ENCODE measurements at regions not wholly inside any gene's neighbourhood (a gene's known extent, or its start where the extent isn't known, plus 50 kb on each side); places are given as distances from the start of the nearest gene placed in this dataset.
"Not testable (repeated sequence)": the region's sequence is repeated elsewhere in the genome, so short reads cannot be mapped to it uniquely, and the experiment has no call there.

GRCh38 chr7:51409934-51410333 lies 93.3 kb upstream of the COBL start:
- H3K23me2 ChIP-seq (ENCODE audit: low read depth, low read length); H2BK5ac ChIP-seq (ENCODE audit: low read depth, low read length); H3K4me2 ChIP-seq (ENCODE audit: insufficient read depth in 1 of 2, low read depth in 2 of 2, low read length in 2 of 2); H3K18ac ChIP-seq (ENCODE audit: extremely low read depth, low read length); H3K36me3 ChIP-seq (ENCODE audit: control insufficient read depth in 2 of 4, insufficient read depth in 4 of 4, low read length in 3 of 4); H3K27ac ChIP-seq (ENCODE audit: low read depth, low read length); H3K9ac ChIP-seq (replicated peaks in 1 of 4; ENCODE audit: extremely low read depth in 1 of 4, low read depth in 3 of 4, low read length in 3 of 4); H3K23ac ChIP-seq (ENCODE audit: insufficient read length); H4K8ac ChIP-seq (ENCODE audit: extremely low read depth, insufficient read depth, low read length); H4K91ac ChIP-seq (replicated peaks; ENCODE audit: insufficient read length, low read length); H3K27me3 ChIP-seq (replicated peaks in 1 of 4; ENCODE audit: control insufficient read depth in 3 of 4, extremely low read depth in 1 of 4, insufficient read depth in 3 of 4, low read length in 3 of 4); H4K20me1 ChIP-seq (replicated peaks in 1 of 2; ENCODE audit: control insufficient read depth in 1 of 2, insufficient read depth in 2 of 2, low read length in 2 of 2); H2BK15ac ChIP-seq (ENCODE audit: low read length); H3K79me2 ChIP-seq (ENCODE audit: control insufficient read depth in 1 of 2, insufficient read depth in 2 of 2, low read length in 2 of 2); CTCF ChIA-PET (ENCODE audit: partially characterized antibody); H3K9me3 ChIP-seq (ENCODE audit: insufficient read depth in 2 of 2, low read depth in 1 of 2, low read length in 1 of 2); H2AFZ ChIP-seq (ENCODE audit: low read length); H3K4me3 ChIP-seq (ENCODE audit: extremely low read depth in 1 of 4, insufficient read depth in 2 of 4, low read depth in 3 of 4, low read length in 4 of 4); H3K14ac ChIP-seq (ENCODE audit: insufficient read length); H3K4me1 ChIP-seq (replicated peaks in 1 of 4; ENCODE audit: control insufficient read depth in 3 of 4, insufficient read depth in 4 of 4, low read length in 3 of 4); H3K4ac ChIP-seq (replicated peaks; ENCODE audit: insufficient read length, low read depth, low read length); H2BK12ac ChIP-seq (ENCODE audit: low read depth, low read length); H3K56ac ChIP-seq (replicated peaks; ENCODE audit: insufficient read length, low read depth, low read length); DNase-seq (ENCODE audit: low read depth in 1 of 2, low spot score in 2 of 2); H2BK20ac ChIP-seq (ENCODE audit: low read length); H3K79me1 ChIP-seq (ENCODE audit: low read depth, low read length); H2AK5ac ChIP-seq (ENCODE audit: low read depth, low read length); H2BK120ac ChIP-seq (replicated peaks; ENCODE audit: low read depth, low read length); H4K5ac ChIP-seq (ENCODE audit: insufficient read length, low read depth, low read length); FAIRE-seq: not testable (repeated sequence)
- POLR2A ChIA-PET (ENCODE audit: partially characterized antibody): interaction anchor here (0.7 kb wide), 1 partner anchor 1300 kb away, joined by 3 read pairs; no protein-coding TSS in a partner anchor
- WGBS, 2 experiments (ENCODE audit: extremely low coverage in 1 of 2, insufficient coverage in 1 of 2, insufficient read length in 1 of 2, insufficient replicate concordance in 2 of 2, low coverage in 1 of 2, low lambda C conversion rate in 2 of 2, missing lambda C conversion rate in 1 of 2): no CpG with 5 or more reads among the region's 3 CpGs

- not testable (repeated sequence) for H4K5ac ChIP-seq (ENCODE audit: insufficient read length, low read depth, low read length)
Observed at GRCh38 chr7:51397608-51398007, 81.0 kb upstream of the COBL start.

More at GRCh38 chr7:51397608-51398007, 81.0 kb upstream of the COBL start:
- H3K23ac ChIP-seq (ENCODE audit: insufficient read length); H2BK12ac ChIP-seq (ENCODE audit: low read depth, low read length); H2BK15ac ChIP-seq (ENCODE audit: low read length); H2BK5ac ChIP-seq (ENCODE audit: low read depth, low read length); POLR2A ChIA-PET (ENCODE audit: partially characterized antibody); H2AK5ac ChIP-seq (ENCODE audit: low read depth, low read length); DNase-seq (ENCODE audit: low read depth in 1 of 2, low spot score in 2 of 2); H4K8ac ChIP-seq (ENCODE audit: extremely low read depth, insufficient read depth, low read length); H3K79me1 ChIP-seq (ENCODE audit: low read depth, low read length); H3K4me1 ChIP-seq (replicated peaks in 1 of 4; ENCODE audit: control insufficient read depth in 3 of 4, insufficient read depth in 4 of 4, low read length in 3 of 4); H3K9ac ChIP-seq (replicated peaks in 1 of 4; ENCODE audit: extremely low read depth in 1 of 4, low read depth in 3 of 4, low read length in 3 of 4); H3K27ac ChIP-seq (ENCODE audit: low read depth, low read length); H3K4me2 ChIP-seq (ENCODE audit: insufficient read depth in 1 of 2, low read depth in 2 of 2, low read length in 2 of 2); H3K56ac ChIP-seq (replicated peaks; ENCODE audit: insufficient read length, low read depth, low read length); H3K14ac ChIP-seq (ENCODE audit: insufficient read length); H4K91ac ChIP-seq (replicated peaks; ENCODE audit: insufficient read length, low read length); H3K4ac ChIP-seq (replicated peaks; ENCODE audit: insufficient read length, low read depth, low read length); H3K4me3 ChIP-seq (ENCODE audit: extremely low read depth in 1 of 4, insufficient read depth in 2 of 4, low read depth in 3 of 4, low read length in 4 of 4); H2AFZ ChIP-seq (ENCODE audit: low read length); H3K18ac ChIP-seq (ENCODE audit: extremely low read depth, low read length); H2BK120ac ChIP-seq (replicated peaks; ENCODE audit: low read depth, low read length); H3K23me2 ChIP-seq (ENCODE audit: low read depth, low read length); H3K27me3 ChIP-seq (replicated peaks in 1 of 4; ENCODE audit: control insufficient read depth in 3 of 4, extremely low read depth in 1 of 4, insufficient read depth in 3 of 4, low read length in 3 of 4); H4K20me1 ChIP-seq (replicated peaks in 1 of 2; ENCODE audit: control insufficient read depth in 1 of 2, insufficient read depth in 2 of 2, low read length in 2 of 2); H3K9me3 ChIP-seq (ENCODE audit: insufficient read depth in 2 of 2, low read depth in 1 of 2, low read length in 1 of 2); H3K79me2 ChIP-seq (ENCODE audit: control insufficient read depth in 1 of 2, insufficient read depth in 2 of 2, low read length in 2 of 2); FAIRE-seq; H2BK20ac ChIP-seq (ENCODE audit: low read length); H3K36me3 ChIP-seq (ENCODE audit: control insufficient read depth in 2 of 4, insufficient read depth in 4 of 4, low read length in 3 of 4): not testable (repeated sequence)
- 56% methylated on average over 2 of the region's 3 CpGs; no CpG with 5 or more reads in 1 of the 2 experiments for WGBS, 2 experiments (ENCODE audit: extremely low coverage in 1 of 2, insufficient coverage in 1 of 2, insufficient read length in 1 of 2, insufficient replicate concordance in 2 of 2, low coverage in 1 of 2, low lambda C conversion rate in 2 of 2, missing lambda C conversion rate in 1 of 2)
- CTCF ChIA-PET (ENCODE audit: partially characterized antibody): interaction anchor here (0.6 kb wide), 1 partner anchor 257 kb away, joined by 3 read pairs; no protein-coding TSS in a partner anchor

All from H1 (cell line).